ENCODE measurements at regions not wholly inside any gene's neighbourhood (a gene's known extent, or its start where the extent isn't known, plus 50 kb on each side); places are given as distances from the start of the nearest gene placed in this dataset.

- H3K4me1 ChIP-seq, result no peaks in the 10 kb centered on the region
- 62 to 70% methylated on average over 4 of the region's 4 CpGs for WGBS, 2 donors (ENCODE audit: low coverage in 1 of 2)
- TF ChIP-seq POLR2AphosphoS5 (IDR thresholded peaks at IDR 0.05) (no peak), CTCF (IDR thresholded peaks at IDR 0.05) (no peak), EP300 (IDR thresholded peaks at IDR 0.05) (no peak), POLR2A (IDR thresholded peaks at IDR 0.05) (no peak)
- peaks cover 0 to 4% (median 0%) of the 10 kb centered on the region in 3 donors for H3K9me3 ChIP-seq
- no peaks in the 10 kb centered on the region for H3K27me3 ChIP-seq
- ATAC-seq, result no peak
- H3K27ac ChIP-seq, result no peak overlapping the region
- no peaks in the 10 kb centered on the region for H3K36me3 ChIP-seq
- no peak overlapping the region for H3K4me3 ChIP-seq
Measured at GRCh38 chr13:79237981-79238380, 168.1 kb downstream of the RBM26 start.

- no peak for TF ChIP-seq POLR2AphosphoS5 (IDR thresholded peaks at IDR 0.05)
- no peak for TF ChIP-seq CTCF (IDR thresholded peaks at IDR 0.05)
- TF ChIP-seq EP300 (IDR thresholded peaks at IDR 0.05), result no peak
- TF ChIP-seq POLR2A (IDR thresholded peaks at IDR 0.05), result no peak
- 66 to 89% methylated on average over 2 of the region's 2 CpGs for WGBS, 2 donors (ENCODE audit: low coverage in 1 of 2)
Measured at GRCh38 chr13:79231887-79232286, 174.2 kb downstream of the RBM26 start.

GRCh38 chr13:79229761-79230160 lies 176.3 kb downstream of the RBM26 start:
- Histone ChIP-seq H3K27ac (no peak overlapping the region), H3K27me3 (no peaks in the 10 kb centered on the region), H3K4me1 (no peaks in the 10 kb centered on the region), H3K4me3 (no peak overlapping the region), H3K9me3 (no peaks in the 10 kb centered on the region), H3K36me3 (no peaks in the 10 kb centered on the region)
- no peak for ATAC-seq
- no peak for TF ChIP-seq EP300 (IDR thresholded peaks at IDR 0.05)
- no peak for TF ChIP-seq CTCF (IDR thresholded peaks at IDR 0.05)
- TF ChIP-seq POLR2AphosphoS5 (IDR thresholded peaks at IDR 0.05), result no peak
- no peak for TF ChIP-seq POLR2A (IDR thresholded peaks at IDR 0.05)
- WGBS, 2 donors (ENCODE audit: low coverage in 1 of 2), result 76 to 83% methylated on average over 4 of the region's 4 CpGs

More at GRCh38 chr13:79231887-79232286, 174.2 kb downstream of the RBM26 start:
- Histone ChIP-seq H3K4me3 (no peak overlapping the region), H3K9me3 (peaks cover 0 to 4% (median 0%) of the 10 kb centered on the region in 3 donors), H3K27ac (no peak overlapping the region), H3K36me3 (no peaks in the 10 kb centered on the region), H3K4me1 (no peaks in the 10 kb centered on the region), H3K27me3 (no peaks in the 10 kb centered on the region)
- ATAC-seq, result no peak

- Histone ChIP-seq H3K4me3 (no peak overlapping the region), H3K36me3 (no peaks in the 10 kb centered on the region), H3K27ac (no peak overlapping the region), H3K27me3 (no peaks in the 10 kb centered on the region), H3K9me3 (no peaks in the 10 kb centered on the region), H3K4me1 (no peaks in the 10 kb centered on the region)
- WGBS, 2 donors (ENCODE audit: low coverage in 1 of 2), result 79 to 81% methylated on average over 3 to 5 of the region's 5 CpGs
- TF ChIP-seq POLR2AphosphoS5 (IDR thresholded peaks at IDR 0.05) (no peak), EP300 (IDR thresholded peaks at IDR 0.05) (no peak), CTCF (IDR thresholded peaks at IDR 0.05) (no peak), POLR2A (IDR thresholded peaks at IDR 0.05) (no peak)
- no peak for ATAC-seq
Measured at GRCh38 chr13:79228972-79229371, 177.1 kb downstream of the RBM26 start.

GRCh38 chr13:79227418-79227817 lies 178.6 kb downstream of the RBM26 start:
- TF ChIP-seq EP300 (IDR thresholded peaks at IDR 0.05) (no peak), CTCF (IDR thresholded peaks at IDR 0.05) (no peak), POLR2AphosphoS5 (IDR thresholded peaks at IDR 0.05) (no peak), POLR2A (IDR thresholded peaks at IDR 0.05) (no peak)
- ATAC-seq, result no peak
- 59 to 68% methylated on average over 2 of the region's 2 CpGs for WGBS, 2 donors (ENCODE audit: low coverage in 1 of 2)

More at GRCh38 chr13:79227418-79227817, 178.6 kb downstream of the RBM26 start:
- Histone ChIP-seq H3K36me3 (no peaks in the 10 kb centered on the region), H3K27ac (no peak overlapping the region), H3K27me3 (no peaks in the 10 kb centered on the region), H3K4me1 (no peaks in the 10 kb centered on the region), H3K4me3 (no peak overlapping the region), H3K9me3 (no peaks in the 10 kb centered on the region)

All from gastroesophageal sphincter (tissue), 4 donors.